K562 (cell line): ENCODE measurements at regions not wholly inside any gene's neighbourhood (a gene's known extent, or its start where the extent isn't known, plus 50 kb on each side); places are given as distances from the start of the nearest gene placed in this dataset.

Experiments
- ATAC-seq: fragments of 200-7000 bp; cut with Tn5 transposase; 3 replicates; pipeline ENCODE4 v1.9.1; 2020; ENCODE audit warnings: moderate library complexity
- BruUV-seq: library from RNA; stranded (reverse); fragments of 400-500 nt; replicated peaks from 2 replicates; lab custom pipeline; 2021; lab: Mats Ljungman, UMichigan
- CTCF ChIA-PET: fragments of 300-600 bp; formaldehyde crosslinking; extraction: SDS; loops from one replicate; lab custom pipeline; 2021; ENCODE audit warnings: low intra/inter-chr PET ratio; lab: Yijun Ruan, JAX
- POLR2A ChIA-PET: fragments of 300-600, 350-650 bp; sonication (Branson Sonifier 250); formaldehyde crosslinking; extraction: SDS; loops from one replicate; lab custom pipeline; 2021; ENCODE audit warnings: antibody characterized with exemption, inconsistent platforms; lab: Yijun Ruan, JAX
- DNase-seq, 4 experiments: peaks; one replicate each; pipeline versions ENCODE4 v3.0.0 to v3.0.0-alpha.2; 2011 to 2018; ENCODE audit warnings: low spot score in 3 of 4, mixed read lengths in 3 of 4; ENCODE audit errors: extremely low read depth in 1 of 4
- FAIRE-seq: peaks from 2 replicates; lab custom pipeline; 2011; peaks lifted over from hg19 to GRCh38; lab: Jason Lieb, UNC
- H2AFZ ChIP-seq: 2 replicates; pipeline ENCODE4 v1.6.0; 2011; ENCODE audit warnings: low read depth, low read length, control low read depth, inconsistent platforms
- H3K27ac ChIP-seq: fragments of 200-600 bp; 3 replicates; pipeline ENCODE4 v1.8.0; 2011; ENCODE audit warnings: low read depth, mild to moderate bottlenecking, control low read depth, inconsistent platforms, low read length, moderate library complexity, mixed read lengths; ENCODE audit errors: extremely low read depth
- H3K27me3 ChIP-seq, 2 experiments: fragments of 300-600 bp in 1 of 2; 2 replicates in 1 of 2; 3 replicates in 1 of 2; pipeline versions ENCODE4 v1.6.0 to v1.8.0; 2011; ENCODE audit warnings: inconsistent platforms in 2 of 2, low read length in 2 of 2, mild to moderate bottlenecking in 1 of 2, mixed read lengths in 1 of 2, moderate library complexity in 1 of 2; ENCODE audit not compliant: control insufficient read depth in 2 of 2, insufficient read depth in 2 of 2
- H3K36me3 ChIP-seq: fragments of 300-600 bp; 3 replicates; pipeline ENCODE4 v1.8.0; 2011; ENCODE audit warnings: mild to moderate bottlenecking, low read length, inconsistent platforms; ENCODE audit not compliant: control insufficient read depth, insufficient read depth
- H3K4me1 ChIP-seq, 2 experiments: fragments of 200-600 bp in 1 of 2; replicated peaks in 1 of 2; 2 replicates in 1 of 2; 3 replicates in 1 of 2; pipeline versions ENCODE4 v1.5.1 to v1.8.0; 2011; ENCODE audit warnings: inconsistent platforms in 2 of 2, low read length in 2 of 2, mild to moderate bottlenecking in 1 of 2, mixed read lengths in 1 of 2, moderate library complexity in 1 of 2; ENCODE audit not compliant: control insufficient read depth in 2 of 2, insufficient read depth in 2 of 2
- H3K4me2 ChIP-seq: 2 replicates; pipeline ENCODE4 v1.6.1; 2011; ENCODE audit warnings: low read length, control low read depth, inconsistent platforms, mixed read lengths; ENCODE audit not compliant: insufficient read depth
- H3K4me3 ChIP-seq: fragments of 200-600 bp; sonication (generic), shearing (Covaris generic); 2 replicates; pipeline ENCODE4 v1.5.1; 2016; ENCODE audit warnings: control low read depth, inconsistent platforms
- H3K79me2 ChIP-seq: fragments of 200-600 bp; 3 replicates; pipeline ENCODE4 v1.8.0; 2011; ENCODE audit warnings: low read length, inconsistent platforms; ENCODE audit not compliant: control insufficient read depth, insufficient read depth
- H3K9ac ChIP-seq, 2 experiments: 2 replicates each; pipeline versions ENCODE4 v1.6.0 to v1.6.1; 2011; ENCODE audit warnings: low read depth in 2 of 2, low read length in 2 of 2, control low read depth in 1 of 2, inconsistent platforms in 1 of 2, mild to moderate bottlenecking in 1 of 2, mixed read lengths in 1 of 2; ENCODE audit not compliant: insufficient read depth in 1 of 2
- H3K9me1 ChIP-seq: one replicate; pipeline ENCODE4 v1.6.0; 2011; ENCODE audit warnings: inconsistent platforms, mild to moderate bottlenecking, low read length, moderate library complexity; ENCODE audit not compliant: control insufficient read depth, insufficient read depth
- H3K9me3 ChIP-seq: replicated peaks from 2 replicates; pipeline ENCODE4 v1.5.1; 2011; ENCODE audit warnings: low read depth, low read length, inconsistent platforms; ENCODE audit not compliant: control insufficient read depth, insufficient read depth
- H4K20me1 ChIP-seq: replicated peaks from 2 replicates; pipeline ENCODE4 v1.6.1; 2011; ENCODE audit warnings: low read length, inconsistent platforms, mixed read lengths; ENCODE audit not compliant: control insufficient read depth, insufficient read depth
- BMI1 ChIP-seq: fragments of 150-350 bp; IDR thresholded peaks from 2 replicates; pipeline ENCODE4 v1.6.1; 2014; ENCODE audit warnings: low read length
- CBX3 ChIP-seq, 2 experiments: IDR thresholded peaks; 1 replicate in 1 of 2; 2 replicates in 1 of 2; pipeline ENCODE4 v1.6.1; 2012; ENCODE audit warnings: inconsistent platforms in 2 of 2, low read length in 2 of 2, borderline replicate concordance in 1 of 2, control low read depth in 1 of 2
- CHCHD3 ChIP-seq: fragments of 250-450 bp; sonication (Bioruptor Pico); IDR thresholded peaks from 2 replicates; pipeline ENCODE4 v2.1.2; 2022; ENCODE audit warnings: mild to moderate bottlenecking
- E2F4 ChIP-seq: sonication (generic); formaldehyde crosslinking; IDR thresholded peaks from 2 replicates; pipeline ENCODE4 v1.8.0; 2022; ENCODE audit warnings: mild to moderate bottlenecking, low read depth, missing genetic modification reagents
- FOXM1 ChIP-seq, 2 experiments: fragments of 450-650 bp in 1 of 2; sonication (generic) in 1 of 2; formaldehyde crosslinking in 1 of 2; IDR thresholded peaks; 2 replicates each; pipeline versions ENCODE4 v1.6.1 to v1.9.0; 2017 to 2022; ENCODE audit warnings: low read depth in 2 of 2, mild to moderate bottlenecking in 2 of 2, missing genetic modification reagents in 1 of 2, moderate library complexity in 1 of 2
- FOXP1 ChIP-seq: sonication (generic); formaldehyde crosslinking; IDR thresholded peaks from 2 replicates; pipeline ENCODE4 v1.8.0; 2022; ENCODE audit warnings: mild to moderate bottlenecking, missing genetic modification reagents
- GATAD2A ChIP-seq: fragments of 450-650 bp; IDR thresholded peaks from 2 replicates; pipeline ENCODE4 v1.6.1; 2017
- MTA2 ChIP-seq: fragments of 450-650 bp; IDR thresholded peaks from 2 replicates; pipeline ENCODE4 v1.6.1; 2016; ENCODE audit warnings: low read depth
- NCOA2 ChIP-seq, 2 experiments: fragments of 450-650 bp; IDR thresholded peaks; 2 replicates each; pipeline ENCODE4 v1.6.1; 2018; ENCODE audit warnings: mild to moderate bottlenecking in 2 of 2, moderate library complexity in 1 of 2; ENCODE audit not compliant: partially characterized antibody in 2 of 2
- POLR2B ChIP-seq: fragments of 450-650 bp; IDR thresholded peaks from 2 replicates; pipeline ENCODE4 v1.6.1; 2018; ENCODE audit warnings: low read depth; ENCODE audit not compliant: partially characterized antibody
- PURB ChIP-seq: sonication (generic); formaldehyde crosslinking; IDR thresholded peaks from 2 replicates; pipeline ENCODE4 v1.9.0; 2021; ENCODE audit warnings: low read depth, mild to moderate bottlenecking, missing genetic modification reagents
- SMAD3 ChIP-seq: fragments of 450-650 bp; formaldehyde crosslinking; conservative IDR thresholded peaks from 2 replicates; pipeline ENCODE4 v1.4.0; 2020; ENCODE audit warnings: mild to moderate bottlenecking
- YBX1 ChIP-seq: fragments of 450-650 bp; IDR thresholded peaks from 2 replicates; pipeline ENCODE4 v1.7.1; 2016; ENCODE audit warnings: mild to moderate bottlenecking
- ZBTB43 ChIP-seq: sonication (generic); formaldehyde crosslinking; IDR thresholded peaks from 2 replicates; pipeline ENCODE4 v1.8.0; 2023; ENCODE audit warnings: mild to moderate bottlenecking, missing genetic modification reagents
- ZNF449 ChIP-seq: fragments of 250-450 bp; sonication (Bioruptor Pico); IDR thresholded peaks from 2 replicates; pipeline ENCODE4 v1.8.0; 2022; ENCODE audit warnings: moderate library complexity, mild to moderate bottlenecking, inconsistent platforms
- ZNF583 ChIP-seq: fragments of 250-450 bp; sonication (Bioruptor Pico); IDR thresholded peaks from 2 replicates; pipeline ENCODE4 v1.4.0; 2020
- ZNF780A ChIP-seq: fragments of 250-450 bp; sonication (Bioruptor Pico); IDR thresholded peaks from 2 replicates; pipeline ENCODE4 v1.5.0; 2021; ENCODE audit warnings: mild to moderate bottlenecking
- ZSCAN29 ChIP-seq: fragments of 450-650 bp; IDR thresholded peaks from 2 replicates; pipeline ENCODE4 v1.6.1; 2017
- WGBS: fragments of 100-300 bp; shearing (Covaris generic); methylation state at CpG from one replicate; pipeline ENCODE4 v1.1.6; 2016; ENCODE audit warnings: low coverage, mixed read lengths; ENCODE audit not compliant: insufficient coverage; ENCODE audit errors: missing lambda C conversion rate; 5-methylcytosine and 5-hydroxymethylcytosine counted together
- in situ Hi-C: fragments of 300-500 bp; cut with MboI; formaldehyde crosslinking; loops from 4 replicates; pipeline ENCODE4 v1.15.0; 2018; ENCODE audit warnings: inconsistent platforms, mixed read lengths
- intact Hi-C: fragments of 100-400 bp; cut with micrococcal nuclease; formaldehyde crosslinking; loops from 2 replicates; pipeline ENCODE4 v1.14.2; 2022

GRCh38 chr4:108560616-108561015 lies 59.8 kb upstream of the RPL34 start:
- no peak for FAIRE-seq
- no peak overlapping the region for H3K4me2 ChIP-seq
- WGBS = 0% methylated on average over 4 of the region's 4 CpGs
- in situ Hi-C loops (no loop called here), intact Hi-C loops (no loop called here)
- H3K9me1 ChIP-seq = no peaks in the 10 kb centered on the region
- no peak for ATAC-seq
- no peaks in the 10 kb centered on the region for H3K79me2 ChIP-seq
- no peak overlapping the region for H2AFZ ChIP-seq
- H3K36me3 ChIP-seq = no peaks in the 10 kb centered on the region
- H4K20me1 ChIP-seq = no peaks in the 10 kb centered on the region
- H3K4me1 ChIP-seq = no peaks in the 10 kb centered on the region
- no peak overlapping the region for H3K4me3 ChIP-seq
- no peak overlapping the region for H3K27ac ChIP-seq
- H3K9me3 ChIP-seq = no peaks in the 10 kb centered on the region
- DNase-seq = no peak
- no TSS peak for BruUV-seq
- POLR2A ChIA-PET = no interaction called here
- no peak overlapping the region for H3K9ac ChIP-seq
- no peak for TF ChIP-seq ZSCAN29
- TF ChIP-seq E2F4 = no peak
- no peak for TF ChIP-seq FOXP1
- TF ChIP-seq YBX1 = no peak
- no peak for TF ChIP-seq MTA2
- no peak for TF ChIP-seq SMAD3 (CRISPR knock-in tag)
- TF ChIP-seq BMI1 = no peak
- no peak for TF ChIP-seq POLR2B
- TF ChIP-seq PURB (CRISPR knock-in tag) = no peak
- no peak for TF ChIP-seq NCOA2 (IDR thresholded peaks at IDR 0.05; ENCODE audit: partially characterized antibody in 2 of 2)
- no peak for TF ChIP-seq CHCHD3 (CRISPR knock-in tag)
- no peak for TF ChIP-seq ZBTB43
- TF ChIP-seq GATAD2A = no peak
- no peak for TF ChIP-seq ZNF449 (CRISPR knock-in tag)
- no peak for TF ChIP-seq ZNF583 (CRISPR knock-in tag)
- no peak for TF ChIP-seq FOXM1 (IDR thresholded peaks at IDR 0.05; ENCODE audit: low read depth)
- TF ChIP-seq FOXM1 (CRISPR knock-in tag; IDR thresholded peaks at IDR 0.05; ENCODE audit: low read depth) = no peak
- no peak for TF ChIP-seq CBX3 (IDR thresholded peaks at IDR 0.05; ENCODE audit: borderline replicate concordance in 1 of 2, low read length in 2 of 2)
- no peak for TF ChIP-seq ZNF780A (CRISPR knock-in tag)
- TF ChIP-seq, all 486 proteins: peak for 0
- H3K27me3 ChIP-seq = no peaks in the 10 kb centered on the region; a peak in 2 of 5 replicates
- CTCF ChIA-PET = no interaction called here
